Sigmoid colon (tissue), 6 donors: ENCODE measurements at regions not wholly inside any gene's neighbourhood (a gene's known extent, or its start where the extent isn't known, plus 50 kb on each side); places are given as distances from the start of the nearest gene placed in this dataset.
A peak's percentile ranks its signal among the peaks of the same experiment; 100 is the strongest.

Source experiments
- DNase-seq: peaks from one replicate; pipeline ENCODE4 v3.0.0-alpha.2; 2019
- H3K27ac ChIP-seq, 4 donors: fragments of 200-600 bp; sonication (generic); one replicate each; pipeline ENCODE4 v1.5.1; 2016 to 2019; ENCODE audit warnings: mild to moderate bottlenecking in 1 of 4
- H3K27me3 ChIP-seq, 3 donors: fragments of 200-600 bp; sonication (generic); one replicate each; pipeline ENCODE4 v1.5.1; 2019; ENCODE audit warnings: mild to moderate bottlenecking in 1 of 3
- H3K36me3 ChIP-seq, 4 donors: fragments of 200-600 bp; sonication (generic); one replicate each; pipeline ENCODE4 v1.5.1; 2016 to 2019
- H3K4me1 ChIP-seq, 4 donors: fragments of 200-600 bp; sonication (generic); one replicate each; pipeline ENCODE4 v1.5.1; 2017 to 2019
- H3K4me3 ChIP-seq, 4 donors: fragments of 200-600 bp; sonication (generic); one replicate each; pipeline ENCODE4 v1.5.1; 2017 to 2019; ENCODE audit warnings: mild to moderate bottlenecking in 2 of 4, moderate library complexity in 1 of 4
- H3K9me3 ChIP-seq, 4 donors: fragments of 200-600 bp in 3 of 4; sonication (generic) in 3 of 4; one replicate each; pipeline versions ENCODE4 v1.5.1 to v1.6.1; 2013 to 2019
- CTCF ChIP-seq, 4 experiments: fragments of 450-650 bp in 3 of 4; fragments of 200-600 bp in 1 of 4; IDR thresholded peaks; one replicate each; pipeline ENCODE4 v1.5.1; 2016 to 2019; ENCODE audit warnings: antibody characterized with exemption in 4 of 4, mild to moderate bottlenecking in 3 of 4, moderate library complexity in 2 of 4
- EP300 ChIP-seq, 4 donors: sonication (generic); formaldehyde crosslinking; IDR thresholded peaks; one replicate each; pipeline ENCODE4 v1.6.1; 2017; ENCODE audit warnings: antibody characterized with exemption in 4 of 4
- POLR2A ChIP-seq, 2 donors: fragments of 450-650 bp; IDR thresholded peaks; one replicate each; pipeline ENCODE4 v1.6.1; 2016; ENCODE audit warnings: antibody characterized with exemption in 2 of 2, mild to moderate bottlenecking in 2 of 2, moderate library complexity in 2 of 2
- POLR2AphosphoS5 ChIP-seq, 4 donors: sonication (generic); formaldehyde crosslinking; IDR thresholded peaks; one replicate each; pipeline ENCODE4 v1.6.1; 2017; ENCODE audit warnings: antibody characterized with exemption in 4 of 4
- WGBS, 2 donors: extraction: QIAGEN DNeasy Blood & Tissue Kit; methylation state at CpG; one replicate each; pipeline ENCODE4 v1.1.7; 2013; 5-methylcytosine and 5-hydroxymethylcytosine counted together
- intact Hi-C: fragments of 100-400 bp; cut with DNase I; formaldehyde crosslinking; loops from one replicate; pipeline ENCODE4 v1.15.1; 2023
- donor health status: healthy with polysubstance abuse.
- donor health status: healthy.

- intact Hi-C loops: no loop called here
- WGBS, 2 donors: 49 to 67% methylated on average over 4 of the region's 4 CpGs
- H3K9me3 ChIP-seq: no peaks in the 10 kb centered on the region
- no peak overlapping the region for H3K4me3 ChIP-seq
- H3K36me3 ChIP-seq: no peaks in the 10 kb centered on the region
- no peak for DNase-seq
- H3K27me3 ChIP-seq: no peaks in the 10 kb centered on the region
- peaks cover 0 to 33% (median 10%) of the 10 kb centered on the region in 4 donors for H3K4me1 ChIP-seq
- H3K27ac ChIP-seq: no peak overlapping the region
- TF ChIP-seq POLR2AphosphoS5 (IDR thresholded peaks at IDR 0.05) (no peak), EP300 (IDR thresholded peaks at IDR 0.05) (no peak), POLR2A (IDR thresholded peaks at IDR 0.05) (no peak), CTCF (IDR thresholded peaks at IDR 0.05) (no peak)
These were observed 284.4 kb downstream of the RBM43 start for GRCh38 chr2:150977296-150977695.

GRCh38 chr2:150976604-150977003 is 285.1 kb downstream of the RBM43 start:
- intact Hi-C loops: no loop called here
- Histone ChIP-seq H3K36me3 (no peaks in the 10 kb centered on the region), H3K27me3 (no peaks in the 10 kb centered on the region), H3K27ac (no peak overlapping the region), H3K4me3 (no peak overlapping the region), H3K9me3 (no peaks in the 10 kb centered on the region), H3K4me1 (peaks cover 0 to 27% (median 5%) of the 10 kb centered on the region in 4 donors)
- TF ChIP-seq POLR2AphosphoS5 (IDR thresholded peaks at IDR 0.05): no peak
- no peak for TF ChIP-seq CTCF (IDR thresholded peaks at IDR 0.05)
- no peak for TF ChIP-seq POLR2A (IDR thresholded peaks at IDR 0.05)
- TF ChIP-seq EP300 (IDR thresholded peaks at IDR 0.05): no peak
- DNase-seq: no peak

- DNase-seq: no peak
- no peaks in the 10 kb centered on the region for H3K9me3 ChIP-seq
- no peak overlapping the region for H3K4me3 ChIP-seq
- no peaks in the 10 kb centered on the region for H3K27me3 ChIP-seq
- peaks cover 0 to 18% (median 2%) of the 10 kb centered on the region in 4 donors for H3K4me1 ChIP-seq
- H3K27ac ChIP-seq: peak overlapping the region in 2 of 4 donors; percentile 3 to 21
- intact Hi-C loops: no loop called here
- TF ChIP-seq CTCF (IDR thresholded peaks at IDR 0.05): no peak
- peak; percentile 11 to 81 (median 72) for TF ChIP-seq EP300 (IDR thresholded peaks at IDR 0.05)
- TF ChIP-seq POLR2A (IDR thresholded peaks at IDR 0.05): no peak
- TF ChIP-seq POLR2AphosphoS5 (IDR thresholded peaks at IDR 0.05): peak; percentile 82 to 98 (median 93)
- no peaks in the 10 kb centered on the region for H3K36me3 ChIP-seq
These were observed 286.8 kb downstream of the RBM43 start for GRCh38 chr2:150974864-150975263.

- TF ChIP-seq CTCF (IDR thresholded peaks at IDR 0.05) (no peak), EP300 (IDR thresholded peaks at IDR 0.05) (no peak), POLR2A (IDR thresholded peaks at IDR 0.05) (no peak), POLR2AphosphoS5 (IDR thresholded peaks at IDR 0.05) (no peak)
- no peak for DNase-seq
- no peak overlapping the region for H3K4me3 ChIP-seq
- H3K27me3 ChIP-seq: no peaks in the 10 kb centered on the region
- no peak overlapping the region for H3K27ac ChIP-seq
- intact Hi-C loops: no loop called here
- H3K36me3 ChIP-seq: no peaks in the 10 kb centered on the region
- 91 to 93% methylated on average over 1 of the region's 1 CpG for WGBS, 2 donors
- H3K9me3 ChIP-seq: no peaks in the 10 kb centered on the region
- H3K4me1 ChIP-seq: peaks cover 0 to 18% (median 2%) of the 10 kb centered on the region in 4 donors
These were observed 287.4 kb downstream of the RBM43 start for GRCh38 chr2:150974234-150974633.

- H3K4me3 ChIP-seq: no peak overlapping the region
- H3K9me3 ChIP-seq: no peaks in the 10 kb centered on the region
- no peak for TF ChIP-seq POLR2A (IDR thresholded peaks at IDR 0.05)
- TF ChIP-seq EP300 (IDR thresholded peaks at IDR 0.05): no peak
- TF ChIP-seq CTCF (IDR thresholded peaks at IDR 0.05): no peak
- no peak for TF ChIP-seq POLR2AphosphoS5 (IDR thresholded peaks at IDR 0.05)
- intact Hi-C loops: no loop called here
- H3K4me1 ChIP-seq: peaks cover 0 to 11% (median 2%) of the 10 kb centered on the region in 4 donors
- H3K27me3 ChIP-seq: no peaks in the 10 kb centered on the region
- no peak for DNase-seq
- H3K36me3 ChIP-seq: no peaks in the 10 kb centered on the region
- no peak overlapping the region for H3K27ac ChIP-seq
- WGBS, 2 donors: 62 to 81% methylated on average over 3 of the region's 3 CpGs
These were observed 289.8 kb downstream of the RBM43 start for GRCh38 chr2:150971910-150972309.
